Vagina (tissue), 2 donors: ENCODE measurements at regions not wholly inside any gene's neighbourhood (a gene's known extent, or its start where the extent isn't known, plus 50 kb on each side); places are given as distances from the start of the nearest gene placed in this dataset.

Experiments used
- POLR2A ChIP-seq, 2 donors: fragments of 450-650 bp; IDR thresholded peaks; one replicate each; pipeline ENCODE4 v1.6.1; 2017; ENCODE audit warnings: antibody characterized with exemption in 2 of 2, mild to moderate bottlenecking in 2 of 2, moderate library complexity in 2 of 2
- POLR2AphosphoS5 ChIP-seq, 2 donors: sonication (generic); formaldehyde crosslinking; IDR thresholded peaks; one replicate each; pipeline ENCODE4 v1.9.0; 2017; ENCODE audit warnings: antibody characterized with exemption in 2 of 2, mild to moderate bottlenecking in 2 of 2, low read depth in 1 of 2; ENCODE audit not compliant: insufficient read depth in 1 of 2
- TF ChIP-seq, protein P1 (sequence below), 3 experiments: fragments of 450-650 bp in 2 of 3; fragments of 200-600 bp in 1 of 3; sonication (generic) in 1 of 3; IDR thresholded peaks; one replicate each; pipeline ENCODE4 v1.5.1; 2017 to 2019; ENCODE audit warnings: antibody characterized with exemption in 3 of 3, mild to moderate bottlenecking in 2 of 3, moderate library complexity in 2 of 3

DNA sequence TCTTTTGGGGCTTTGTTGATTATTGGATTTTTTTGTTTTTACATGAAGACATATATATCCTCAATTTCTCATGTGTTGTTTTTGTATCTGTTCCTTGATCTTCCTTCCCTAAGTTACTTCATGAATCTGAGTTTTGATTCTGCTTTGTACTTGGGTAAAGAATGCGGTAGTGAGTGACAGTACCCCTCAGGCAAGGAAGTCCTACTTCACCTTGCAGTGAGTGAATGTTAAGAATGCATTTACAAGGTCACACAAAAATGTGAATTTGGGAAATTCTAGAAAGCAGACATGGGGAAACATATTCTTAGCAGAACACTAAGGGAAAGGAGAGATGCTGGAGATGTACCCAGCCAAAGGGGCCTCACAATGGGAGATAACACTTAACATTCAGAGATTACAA, 373.1 kb upstream of the LCORL start:
- TF ChIP-seq, protein P1, sequence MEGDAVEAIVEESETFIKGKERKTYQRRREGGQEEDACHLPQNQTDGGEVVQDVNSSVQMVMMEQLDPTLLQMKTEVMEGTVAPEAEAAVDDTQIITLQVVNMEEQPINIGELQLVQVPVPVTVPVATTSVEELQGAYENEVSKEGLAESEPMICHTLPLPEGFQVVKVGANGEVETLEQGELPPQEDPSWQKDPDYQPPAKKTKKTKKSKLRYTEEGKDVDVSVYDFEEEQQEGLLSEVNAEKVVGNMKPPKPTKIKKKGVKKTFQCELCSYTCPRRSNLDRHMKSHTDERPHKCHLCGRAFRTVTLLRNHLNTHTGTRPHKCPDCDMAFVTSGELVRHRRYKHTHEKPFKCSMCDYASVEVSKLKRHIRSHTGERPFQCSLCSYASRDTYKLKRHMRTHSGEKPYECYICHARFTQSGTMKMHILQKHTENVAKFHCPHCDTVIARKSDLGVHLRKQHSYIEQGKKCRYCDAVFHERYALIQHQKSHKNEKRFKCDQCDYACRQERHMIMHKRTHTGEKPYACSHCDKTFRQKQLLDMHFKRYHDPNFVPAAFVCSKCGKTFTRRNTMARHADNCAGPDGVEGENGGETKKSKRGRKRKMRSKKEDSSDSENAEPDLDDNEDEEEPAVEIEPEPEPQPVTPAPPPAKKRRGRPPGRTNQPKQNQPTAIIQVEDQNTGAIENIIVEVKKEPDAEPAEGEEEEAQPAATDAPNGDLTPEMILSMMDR (IDR thresholded peaks at IDR 0.05), result no peak
- TF ChIP-seq POLR2A (IDR thresholded peaks at IDR 0.05) (no peak), POLR2AphosphoS5 (IDR thresholded peaks at IDR 0.05; ENCODE audit: insufficient read depth in 1 of 2, low read depth in 1 of 2) (no peak)
